ENCODE measurements at regions not wholly inside any gene's neighbourhood (a gene's known extent, or its start where the extent isn't known, plus 50 kb on each side); places are given as distances from the start of the nearest gene placed in this dataset.

DNA sequence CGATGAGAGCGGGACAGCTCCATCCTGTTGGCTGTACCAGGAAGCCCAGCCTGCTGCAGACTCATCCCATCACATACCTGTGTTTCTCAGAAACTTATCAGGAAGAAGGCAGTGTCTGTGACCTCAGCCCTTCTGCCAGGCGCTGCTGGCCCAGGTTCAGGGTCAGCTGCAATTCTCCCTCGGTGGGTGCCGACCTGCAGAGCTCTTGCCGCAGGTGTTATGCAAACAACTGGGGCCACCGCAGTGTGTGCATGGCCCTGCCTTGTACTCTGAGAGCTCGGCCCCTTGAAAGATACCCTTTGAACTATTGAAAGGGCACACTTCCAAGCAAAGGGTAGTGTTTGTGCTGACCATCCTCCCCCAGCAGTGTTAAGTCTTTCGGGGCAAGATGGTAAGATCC is 322.2 kb upstream of the DIO3 start:
- intact Hi-C loops (cut with micrococcal nuclease; ENCODE audit: unreplicated experiment): loop anchor here (10.0 kb wide), 2 partner anchors 164 to 316 kb away; no protein-coding TSS in a partner anchor
- in situ Hi-C loops (cut with HindIII; ENCODE audit: low pct_unique_long_range_greater_than_20kb, low sequenced_read_pairs): no loop called here
- Histone ChIP-seq H3K36me3 (ENCODE audit: control insufficient read depth, insufficient read depth, low read length) (no peaks in the 10 kb centered on the region), H3K4me1 (ENCODE audit: control insufficient read depth, insufficient read depth, low read length) (no peaks in the 10 kb centered on the region), H3K4me3 (ENCODE audit: low read depth in 2 of 2, low read length in 2 of 2) (no peak overlapping the region), H3K27ac (ENCODE audit: low read length) (no peak overlapping the region), H3K9me3 (ENCODE audit: control insufficient read depth, insufficient read depth, low read depth, low read length) (no peaks in the 10 kb centered on the region), H3K27me3 (ENCODE audit: control insufficient read depth, insufficient read depth, low read length) (no peaks in the 10 kb centered on the region)
- DNase-seq (ENCODE audit: low read depth, low spot score): no peak
- CTCF ChIA-PET: no interaction called here
- no peak for ATAC-seq
- POLR2A ChIA-PET: no interaction called here
- TF ChIP-seq TCF7L2 (IDR thresholded peaks at IDR 0.05; ENCODE audit: low read depth, low read length) (no peak), POLR2AphosphoS5 (IDR thresholded peaks at IDR 0.05; ENCODE audit: low read depth, low read length) (no peak), SIN3A (IDR thresholded peaks at IDR 0.05; ENCODE audit: borderline replicate concordance, insufficient read depth, low read depth, low read length) (no peak)
- TF ChIP-seq, protein P1, sequence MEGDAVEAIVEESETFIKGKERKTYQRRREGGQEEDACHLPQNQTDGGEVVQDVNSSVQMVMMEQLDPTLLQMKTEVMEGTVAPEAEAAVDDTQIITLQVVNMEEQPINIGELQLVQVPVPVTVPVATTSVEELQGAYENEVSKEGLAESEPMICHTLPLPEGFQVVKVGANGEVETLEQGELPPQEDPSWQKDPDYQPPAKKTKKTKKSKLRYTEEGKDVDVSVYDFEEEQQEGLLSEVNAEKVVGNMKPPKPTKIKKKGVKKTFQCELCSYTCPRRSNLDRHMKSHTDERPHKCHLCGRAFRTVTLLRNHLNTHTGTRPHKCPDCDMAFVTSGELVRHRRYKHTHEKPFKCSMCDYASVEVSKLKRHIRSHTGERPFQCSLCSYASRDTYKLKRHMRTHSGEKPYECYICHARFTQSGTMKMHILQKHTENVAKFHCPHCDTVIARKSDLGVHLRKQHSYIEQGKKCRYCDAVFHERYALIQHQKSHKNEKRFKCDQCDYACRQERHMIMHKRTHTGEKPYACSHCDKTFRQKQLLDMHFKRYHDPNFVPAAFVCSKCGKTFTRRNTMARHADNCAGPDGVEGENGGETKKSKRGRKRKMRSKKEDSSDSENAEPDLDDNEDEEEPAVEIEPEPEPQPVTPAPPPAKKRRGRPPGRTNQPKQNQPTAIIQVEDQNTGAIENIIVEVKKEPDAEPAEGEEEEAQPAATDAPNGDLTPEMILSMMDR (IDR thresholded peaks at IDR 0.05): no peak
- TF ChIP-seq, protein P2, sequence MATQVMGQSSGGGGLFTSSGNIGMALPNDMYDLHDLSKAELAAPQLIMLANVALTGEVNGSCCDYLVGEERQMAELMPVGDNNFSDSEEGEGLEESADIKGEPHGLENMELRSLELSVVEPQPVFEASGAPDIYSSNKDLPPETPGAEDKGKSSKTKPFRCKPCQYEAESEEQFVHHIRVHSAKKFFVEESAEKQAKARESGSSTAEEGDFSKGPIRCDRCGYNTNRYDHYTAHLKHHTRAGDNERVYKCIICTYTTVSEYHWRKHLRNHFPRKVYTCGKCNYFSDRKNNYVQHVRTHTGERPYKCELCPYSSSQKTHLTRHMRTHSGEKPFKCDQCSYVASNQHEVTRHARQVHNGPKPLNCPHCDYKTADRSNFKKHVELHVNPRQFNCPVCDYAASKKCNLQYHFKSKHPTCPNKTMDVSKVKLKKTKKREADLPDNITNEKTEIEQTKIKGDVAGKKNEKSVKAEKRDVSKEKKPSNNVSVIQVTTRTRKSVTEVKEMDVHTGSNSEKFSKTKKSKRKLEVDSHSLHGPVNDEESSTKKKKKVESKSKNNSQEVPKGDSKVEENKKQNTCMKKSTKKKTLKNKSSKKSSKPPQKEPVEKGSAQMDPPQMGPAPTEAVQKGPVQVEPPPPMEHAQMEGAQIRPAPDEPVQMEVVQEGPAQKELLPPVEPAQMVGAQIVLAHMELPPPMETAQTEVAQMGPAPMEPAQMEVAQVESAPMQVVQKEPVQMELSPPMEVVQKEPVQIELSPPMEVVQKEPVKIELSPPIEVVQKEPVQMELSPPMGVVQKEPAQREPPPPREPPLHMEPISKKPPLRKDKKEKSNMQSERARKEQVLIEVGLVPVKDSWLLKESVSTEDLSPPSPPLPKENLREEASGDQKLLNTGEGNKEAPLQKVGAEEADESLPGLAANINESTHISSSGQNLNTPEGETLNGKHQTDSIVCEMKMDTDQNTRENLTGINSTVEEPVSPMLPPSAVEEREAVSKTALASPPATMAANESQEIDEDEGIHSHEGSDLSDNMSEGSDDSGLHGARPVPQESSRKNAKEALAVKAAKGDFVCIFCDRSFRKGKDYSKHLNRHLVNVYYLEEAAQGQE (IDR thresholded peaks at IDR 0.05; ENCODE audit: insufficient read depth in 1 of 2, low read depth in 2 of 2, low read length in 1 of 2): no peak
- no TSS peak for BruUV-seq (replicated peaks)

DNA sequence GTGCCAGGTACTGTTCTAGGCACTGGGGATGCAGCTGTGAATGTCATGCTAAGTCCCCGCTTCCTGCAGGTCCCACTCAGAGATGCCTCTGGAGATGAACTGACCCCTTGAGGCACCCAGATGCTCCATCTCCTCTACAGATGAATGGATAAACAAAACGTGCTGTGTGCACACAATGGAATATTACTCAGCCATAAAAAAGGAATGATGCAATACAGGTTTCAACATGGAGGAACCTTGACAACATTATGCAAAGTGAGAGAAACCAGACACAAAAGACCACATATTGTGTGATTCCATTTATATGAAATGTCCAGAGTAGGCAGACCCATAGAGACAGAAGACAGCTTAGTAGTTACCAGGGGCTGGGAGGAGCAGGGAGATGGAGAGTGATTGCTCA is 320.1 kb upstream of the DIO3 start:
- in situ Hi-C loops (cut with HindIII; ENCODE audit: low pct_unique_long_range_greater_than_20kb, low sequenced_read_pairs): no loop called here
- POLR2A ChIA-PET: no interaction called here
- no peaks in the 10 kb centered on the region for H3K27me3 ChIP-seq (ENCODE audit: control insufficient read depth, insufficient read depth, low read length)
- H3K36me3 ChIP-seq (ENCODE audit: control insufficient read depth, insufficient read depth, low read length): no peaks in the 10 kb centered on the region
- no peak overlapping the region for H3K27ac ChIP-seq (ENCODE audit: low read length)
- DNase-seq (ENCODE audit: low read depth, low spot score) (no peak), ATAC-seq (no peak)
- H3K4me3 ChIP-seq (ENCODE audit: low read depth in 2 of 2, low read length in 2 of 2): no peak overlapping the region
- BruUV-seq (replicated peaks): no TSS peak
- no peaks in the 10 kb centered on the region for H3K4me1 ChIP-seq (ENCODE audit: control insufficient read depth, insufficient read depth, low read length)
- intact Hi-C loops (cut with micrococcal nuclease; ENCODE audit: unreplicated experiment): no loop called here
- TF ChIP-seq SIN3A (IDR thresholded peaks at IDR 0.05; ENCODE audit: borderline replicate concordance, insufficient read depth, low read depth, low read length): no peak
- no peak for TF ChIP-seq TCF7L2 (IDR thresholded peaks at IDR 0.05; ENCODE audit: low read depth, low read length)
- TF ChIP-seq POLR2AphosphoS5 (IDR thresholded peaks at IDR 0.05; ENCODE audit: low read depth, low read length): no peak
- TF ChIP-seq, protein P2 (IDR thresholded peaks at IDR 0.05; ENCODE audit: insufficient read depth in 1 of 2, low read depth in 2 of 2, low read length in 1 of 2): no peak
- TF ChIP-seq, protein P1 (IDR thresholded peaks at IDR 0.05): no peak
- CTCF ChIA-PET: interaction anchor here (0.6 kb wide), 1 partner anchor 386 kb away, joined by 10 read pairs; no protein-coding TSS in a partner anchor
- no peaks in the 10 kb centered on the region for H3K9me3 ChIP-seq (ENCODE audit: control insufficient read depth, insufficient read depth, low read depth, low read length)

Measured in Panc1 (cell line).